GM19025 (cell line): ENCODE measurements at regions not wholly inside any gene's neighbourhood (a gene's known extent, or its start where the extent isn't known, plus 50 kb on each side); places are given as distances from the start of the nearest gene placed in this dataset.

Experiments
- ATAC-seq: cut with Tn5 transposase; IDR thresholded peaks from one replicate; pipeline ENCODE4 v1.9.1; 2021; ENCODE audit warnings: mild to moderate bottlenecking, low read depth, moderate library complexity; ENCODE audit not compliant: unreplicated experiment

GRCh38 chr6:113406048-113406695 is 451.0 kb upstream of the MARCKS start:
- no peak for ATAC-seq

GRCh38 chr6:113411011-113411410 is 446.1 kb upstream of the MARCKS start:
- no peak for ATAC-seq

- ATAC-seq: no peak
These were observed 444.4 kb upstream of the MARCKS start for GRCh38 chr6:113412589-113413357.

- no peak for ATAC-seq
These were observed 442.6 kb upstream of the MARCKS start for GRCh38 chr6:113414511-113414910.

GRCh38 chr6:113416170-113416569 is 441.0 kb upstream of the MARCKS start:
- no peak for ATAC-seq

- ATAC-seq: no peak
These were observed 436.9 kb upstream of the MARCKS start for GRCh38 chr6:113420290-113420689.

- no peak for ATAC-seq
These were observed 435.1 kb upstream of the MARCKS start for GRCh38 chr6:113421997-113422396.

- no peak for ATAC-seq
These were observed 433.2 kb upstream of the MARCKS start for GRCh38 chr6:113423956-113424355.

- no peak for ATAC-seq
These were observed 431.0 kb upstream of the MARCKS start for GRCh38 chr6:113425977-113426660.

- ATAC-seq: no peak
These were observed 429.5 kb upstream of the MARCKS start for GRCh38 chr6:113427617-113428016.

- no peak for ATAC-seq
These were observed 428.4 kb upstream of the MARCKS start for GRCh38 chr6:113428702-113429101.

GRCh38 chr6:113432521-113433334 is 424.4 kb upstream of the MARCKS start:
- ATAC-seq: no peak

GRCh38 chr6:113433335-113433991 is 423.7 kb upstream of the MARCKS start:
- ATAC-seq: no peak

- no peak for ATAC-seq
These were observed 422.5 kb upstream of the MARCKS start for GRCh38 chr6:113434641-113435040.

GRCh38 chr6:113437566-113437965 is 419.6 kb upstream of the MARCKS start:
- ATAC-seq: no peak

GRCh38 chr6:113439866-113440265 is 417.3 kb upstream of the MARCKS start:
- ATAC-seq: no peak

GRCh38 chr6:113442040-113442439 is 415.1 kb upstream of the MARCKS start:
- no peak for ATAC-seq

- no peak for ATAC-seq
These were observed 411.9 kb upstream of the MARCKS start for GRCh38 chr6:113445201-113445600.

GRCh38 chr6:113447088-113447831 is 409.9 kb upstream of the MARCKS start:
- no peak for ATAC-seq

GRCh38 chr6:113449051-113449450 is 408.1 kb upstream of the MARCKS start:
- ATAC-seq: no peak
